SK-MEL-5 (cell line): ENCODE measurements at regions not wholly inside any gene's neighbourhood (a gene's known extent, or its start where the extent isn't known, plus 50 kb on each side); places are given as distances from the start of the nearest gene placed in this dataset.
"Not testable (repeated sequence)": the region's sequence is repeated elsewhere in the genome, so short reads cannot be mapped to it uniquely, and the experiment has no call there.

ENCODE experiments used
- DNase-seq: peaks from one replicate; pipeline ENCODE4 v3.0.0-alpha.2; 2016; ENCODE audit warnings: low read depth, low spot score
- in situ Hi-C: cut with HindIII; loops from 2 replicates; pipeline ENCODE4 v1.10.0; 2016; ENCODE audit warnings: low sequenced_read_pairs, high pct_unique_total_duplicates, low pct_unique_long_range_greater_than_20kb

GRCh38 chr10:117441361-117441760 is 66.1 kb upstream of the PDZD8 start:
- in situ Hi-C loops = no loop called here
- no peak for DNase-seq

- in situ Hi-C loops = no loop called here
- DNase-seq = no peak
These were observed 64.1 kb upstream of the PDZD8 start for GRCh38 chr10:117439243-117439912.

DNA sequence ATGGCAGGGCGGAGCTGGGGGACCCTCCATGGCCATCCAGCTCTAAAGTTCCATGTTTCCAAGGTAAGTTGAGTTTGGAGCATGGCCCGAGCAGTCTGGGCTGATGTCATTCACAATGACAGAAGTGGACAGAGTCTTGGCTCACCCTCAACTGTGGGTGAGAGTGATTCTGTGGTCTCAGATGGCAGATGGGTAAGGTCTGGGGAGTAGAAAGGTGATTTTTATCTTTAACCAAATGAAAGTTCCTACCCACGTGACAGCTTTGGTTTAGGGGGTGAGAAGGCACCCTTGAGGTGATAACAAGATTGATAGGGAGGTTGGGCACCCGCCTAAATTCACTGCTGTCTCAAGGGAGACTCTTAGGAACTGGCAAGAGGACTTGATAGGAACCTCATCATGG is 57.6 kb upstream of the PDZD8 start:
- in situ Hi-C loops = no loop called here
- no peak for DNase-seq

DNA sequence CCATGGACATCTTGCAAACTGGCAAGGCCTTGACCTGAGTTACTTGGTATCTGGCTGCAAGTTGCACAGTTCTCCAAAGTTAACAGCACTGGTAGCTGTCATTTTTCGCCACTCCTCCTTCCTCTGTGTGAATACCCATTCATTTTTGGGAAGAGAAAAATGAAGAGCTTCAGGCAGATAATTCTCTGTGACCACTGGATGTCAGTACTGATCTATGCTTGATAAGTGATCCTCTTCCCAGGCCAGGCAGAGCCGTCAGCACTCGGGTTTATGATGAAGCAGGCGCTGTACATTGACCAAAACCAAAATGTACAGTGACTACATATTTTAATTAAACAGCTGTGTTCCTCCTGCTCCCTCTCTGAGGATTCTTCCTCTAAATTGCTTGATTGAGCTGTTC is 55.9 kb upstream of the PDZD8 start:
- in situ Hi-C loops = no loop called here
- peak; percentile 63 for DNase-seq

DNA sequence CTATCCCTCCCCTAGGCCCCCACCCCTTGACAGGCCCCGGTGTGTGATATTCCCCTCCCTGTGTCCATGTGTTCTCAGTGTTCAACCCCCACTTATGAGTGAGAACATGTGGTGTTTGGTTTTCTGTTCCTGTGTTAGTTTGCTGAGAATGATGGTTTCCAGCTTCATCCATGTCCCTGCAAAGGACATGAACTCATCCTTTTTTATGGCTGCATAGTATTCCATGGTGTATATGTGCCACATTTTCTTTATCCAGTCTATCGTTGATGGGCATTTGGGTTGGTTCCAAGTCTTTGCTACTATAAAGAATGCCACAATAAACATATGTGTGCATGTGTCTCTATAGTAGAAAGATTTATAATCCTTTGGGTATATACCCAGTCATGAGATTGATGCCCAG is 55.3 kb upstream of the PDZD8 start:
- in situ Hi-C loops, DNase-seq: not testable (repeated sequence)

DNA sequence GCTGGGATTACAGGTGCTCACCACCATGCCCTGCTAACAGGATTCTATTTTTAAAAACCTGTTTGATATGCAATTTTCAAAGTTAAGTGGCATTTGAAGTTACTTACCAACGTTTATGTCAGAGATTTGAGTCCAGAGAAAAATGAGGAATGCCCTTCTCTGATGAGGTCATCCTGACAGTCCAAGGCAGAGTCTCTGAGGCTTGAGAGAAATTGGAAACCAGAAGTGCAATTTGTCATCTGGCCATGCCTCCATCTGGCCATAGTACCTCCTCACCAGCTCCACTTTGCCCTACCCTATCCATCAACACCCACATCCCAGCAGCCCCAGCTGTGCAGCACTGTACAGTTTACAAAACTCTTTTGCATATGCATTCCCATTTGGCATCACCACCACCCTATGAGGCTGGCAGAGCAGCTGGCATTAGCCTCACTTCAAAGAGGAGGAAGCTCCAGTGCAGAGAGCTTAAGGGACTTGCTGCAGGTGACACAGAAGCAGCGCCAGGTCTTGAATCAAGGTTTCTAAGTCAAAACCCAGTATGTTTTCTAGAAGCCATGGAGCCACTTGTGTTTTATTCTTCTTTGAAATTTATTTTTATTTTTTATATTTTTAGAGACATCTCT is 54.5 kb upstream of the PDZD8 start:
- in situ Hi-C loops = no loop called here
- DNase-seq = no peak

- no peak for DNase-seq
- in situ Hi-C loops = no loop called here
These were observed 52.1 kb upstream of the PDZD8 start for GRCh38 chr10:117427356-117427755.

GRCh38 chr10:117425974-117426566 is 50.8 kb upstream of the PDZD8 start:
- in situ Hi-C loops = no loop called here
- DNase-seq = no peak

DNA sequence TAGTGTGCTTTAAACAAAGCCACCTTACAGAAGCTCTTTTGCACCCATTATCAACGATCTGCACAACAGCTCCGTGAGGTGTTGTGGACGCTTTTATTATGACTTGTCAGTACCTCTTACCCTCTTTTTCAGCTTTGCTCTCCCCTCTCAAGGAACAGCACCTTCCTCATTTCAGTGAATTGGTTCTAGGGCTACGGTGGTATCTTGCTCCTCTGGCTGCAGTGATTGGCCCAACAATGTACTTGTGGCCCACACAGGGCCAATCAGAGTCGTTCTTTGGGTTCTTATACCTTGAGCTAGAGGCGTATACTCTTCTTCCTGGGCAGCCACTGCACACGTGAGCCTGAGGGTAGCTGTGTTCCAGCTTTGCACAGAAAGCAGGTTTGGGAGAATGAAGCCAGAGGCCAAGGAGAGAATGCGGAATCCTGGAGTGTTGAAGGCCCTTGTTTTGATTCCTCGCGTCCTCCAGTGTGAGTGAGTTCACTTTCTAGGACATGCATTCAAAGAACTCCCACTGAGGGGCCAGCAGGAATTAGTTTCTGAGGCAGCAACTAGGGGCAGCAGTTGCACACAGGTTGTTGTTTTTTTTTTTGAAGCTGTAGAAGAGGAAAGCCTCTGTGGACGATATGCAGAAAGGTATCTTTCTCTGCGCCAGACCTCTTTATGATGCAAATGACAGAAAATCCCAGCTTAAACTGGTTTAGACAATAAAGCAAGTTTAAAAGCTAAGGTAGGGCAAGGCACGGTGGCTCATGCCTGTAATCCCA is 49.8 kb upstream of the PDZD8 start:
- DNase-seq = no peak
- in situ Hi-C loops = no loop called here
